Activated CD8-positive, alpha-beta T cell treated with anti-CD3 and anti-CD28 coated beads for 36 hours (primary cell): ENCODE measurements at regions not wholly inside any gene's neighbourhood (a gene's known extent, or its start where the extent isn't known, plus 50 kb on each side); places are given as distances from the start of the nearest gene placed in this dataset.
A peak's percentile ranks its signal among the peaks of the same experiment; 100 is the strongest.

Experiments
- ATAC-seq: fragments of 200-7000 bp; cut with Tn5 transposase; one replicate; pipeline ENCODE4 v1.10.0; 2021; ENCODE audit warnings: mild to moderate bottlenecking, moderate library complexity
- CTCF ChIA-PET: fragments of 350-600 bp; sonication (Branson Sonifier 250); formaldehyde crosslinking; loops from one replicate; lab custom pipeline; 2021; ENCODE audit warnings: antibody characterized with exemption; lab: Charles Lee
- POLR2A ChIA-PET: fragments of 350-600 bp; sonication (Branson Sonifier 250); formaldehyde crosslinking; loops from one replicate; lab custom pipeline; 2021; ENCODE audit warnings: antibody characterized with exemption; lab: Charles Lee
- DNase-seq: peaks from one replicate; pipeline ENCODE4 v3.0.0-alpha.2; 2020
- H3K27ac Mint-ChIP-seq: one replicate; pipeline ENCODE4 v1.8.0; 2021; ENCODE audit warnings: mild to moderate bottlenecking, mixed read lengths
- H3K27me3 Mint-ChIP-seq: one replicate; pipeline ENCODE4 v1.8.0; 2021; ENCODE audit warnings: mixed read lengths
- H3K36me3 Mint-ChIP-seq: one replicate; pipeline ENCODE4 v1.8.0; 2021; ENCODE audit warnings: low read depth, mixed read lengths
- H3K4me1 Mint-ChIP-seq: one replicate; pipeline ENCODE4 v1.8.0; 2021; ENCODE audit warnings: low read depth, mixed read lengths
- H3K4me3 Mint-ChIP-seq: one replicate; pipeline ENCODE4 v1.8.0; 2021; ENCODE audit warnings: mild to moderate bottlenecking, moderate library complexity, mixed read lengths
- H3K9me3 Mint-ChIP-seq: one replicate; pipeline ENCODE4 v1.8.0; 2021; ENCODE audit warnings: mixed read lengths
- intact Hi-C: fragments of 100-400 bp; cut with micrococcal nuclease; formaldehyde crosslinking; loops from one replicate; pipeline ENCODE4 v1.10.0; 2022
- TF ChIP-seq, protein P1 (sequence below): fragments of 200-600 bp; IDR thresholded peaks from one replicate; pipeline ENCODE4 v1.8.0; 2022; ENCODE audit warnings: antibody characterized with exemption, mild to moderate bottlenecking

DNA sequence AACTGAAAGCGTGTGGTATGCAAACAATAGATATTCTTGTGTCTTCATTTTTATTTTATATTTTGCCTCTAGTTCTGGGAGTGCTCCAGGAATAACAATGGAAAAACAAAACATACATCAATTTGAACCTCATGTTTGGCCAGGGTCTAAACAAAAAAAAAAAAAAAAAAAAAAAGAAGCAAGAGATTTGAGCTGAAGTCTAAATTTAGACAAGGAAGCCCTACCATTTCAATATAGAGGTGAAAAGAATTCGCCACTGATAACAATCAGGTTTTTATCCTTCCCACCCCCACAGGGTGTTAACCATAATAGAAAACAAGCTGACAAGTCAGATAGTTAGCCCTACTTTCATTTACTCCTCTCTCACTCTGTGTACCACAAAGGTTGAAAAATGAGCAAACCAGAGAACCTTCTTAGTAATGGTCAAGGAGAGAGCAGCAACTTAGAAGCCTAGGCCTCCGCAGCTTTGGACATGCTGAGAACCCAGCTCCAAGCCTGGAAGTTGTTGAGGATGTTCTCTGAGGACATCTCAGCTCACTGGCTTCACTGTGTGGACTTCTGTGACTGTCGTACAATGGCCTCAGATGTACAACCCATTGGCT lies 118.2 kb upstream of the HMHB1 start:
- DNase-seq: peak; percentile 12
- H3K27me3 Mint-ChIP-seq: peaks cover 4% of the 10 kb centered on the region
- peaks cover 5% of the 10 kb centered on the region for H3K36me3 Mint-ChIP-seq
- peak; percentile 74 for ATAC-seq
- peaks cover 42% of the 10 kb centered on the region for H3K4me1 Mint-ChIP-seq
- intact Hi-C loops: loop anchor here (10.0 kb wide), 3 partner anchors 89 to 689 kb away; no protein-coding TSS in a partner anchor
- TF ChIP-seq, protein P1, sequence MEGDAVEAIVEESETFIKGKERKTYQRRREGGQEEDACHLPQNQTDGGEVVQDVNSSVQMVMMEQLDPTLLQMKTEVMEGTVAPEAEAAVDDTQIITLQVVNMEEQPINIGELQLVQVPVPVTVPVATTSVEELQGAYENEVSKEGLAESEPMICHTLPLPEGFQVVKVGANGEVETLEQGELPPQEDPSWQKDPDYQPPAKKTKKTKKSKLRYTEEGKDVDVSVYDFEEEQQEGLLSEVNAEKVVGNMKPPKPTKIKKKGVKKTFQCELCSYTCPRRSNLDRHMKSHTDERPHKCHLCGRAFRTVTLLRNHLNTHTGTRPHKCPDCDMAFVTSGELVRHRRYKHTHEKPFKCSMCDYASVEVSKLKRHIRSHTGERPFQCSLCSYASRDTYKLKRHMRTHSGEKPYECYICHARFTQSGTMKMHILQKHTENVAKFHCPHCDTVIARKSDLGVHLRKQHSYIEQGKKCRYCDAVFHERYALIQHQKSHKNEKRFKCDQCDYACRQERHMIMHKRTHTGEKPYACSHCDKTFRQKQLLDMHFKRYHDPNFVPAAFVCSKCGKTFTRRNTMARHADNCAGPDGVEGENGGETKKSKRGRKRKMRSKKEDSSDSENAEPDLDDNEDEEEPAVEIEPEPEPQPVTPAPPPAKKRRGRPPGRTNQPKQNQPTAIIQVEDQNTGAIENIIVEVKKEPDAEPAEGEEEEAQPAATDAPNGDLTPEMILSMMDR: no peak
- ChIA-PET CTCF (interaction anchor here (1.4 kb wide), 1 partner anchor 10 kb away, joined by 4 read pairs; no protein-coding TSS in a partner anchor), POLR2A (interaction anchor here (1.1 to 1.3 kb wide), 2 partner anchors 12 to 41 kb away, joined by 3 read pairs; no protein-coding TSS in a partner anchor)
- H3K27ac Mint-ChIP-seq: peak overlapping the region; percentile 40
- H3K4me3 Mint-ChIP-seq: no peak overlapping the region
- H3K9me3 Mint-ChIP-seq: peaks cover 13% of the 10 kb centered on the region

- ATAC-seq: no peak
- Mint-ChIP-seq H3K27ac (no peak overlapping the region), H3K36me3 (peaks cover 5% of the 10 kb centered on the region), H3K4me1 (peaks cover 33% of the 10 kb centered on the region), H3K27me3 (peaks cover 4% of the 10 kb centered on the region), H3K9me3 (peaks cover 16% of the 10 kb centered on the region), H3K4me3 (no peak overlapping the region)
- CTCF ChIA-PET: no interaction called here
- POLR2A ChIA-PET: interaction anchor here (1.3 kb wide), 1 partner anchor 40 kb away, joined by 3 read pairs; no protein-coding TSS in a partner anchor
- no peak for DNase-seq
- TF ChIP-seq, protein P1: no peak
- intact Hi-C loops: loop anchor here (10.0 kb wide), 3 partner anchors 88 to 688 kb away; no protein-coding TSS in a partner anchor
Measured at GRCh38 chr5:143692342-143692741, 119.6 kb upstream of the HMHB1 start.

GRCh38 chr5:143691945-143692290 lies 120.0 kb upstream of the HMHB1 start:
- H3K27me3 Mint-ChIP-seq: peaks cover 4% of the 10 kb centered on the region
- ChIA-PET CTCF (no interaction called here), POLR2A (no interaction called here)
- no peak for DNase-seq
- H3K36me3 Mint-ChIP-seq: peaks cover 5% of the 10 kb centered on the region
- H3K4me1 Mint-ChIP-seq: peaks cover 29% of the 10 kb centered on the region
- peaks cover 16% of the 10 kb centered on the region for H3K9me3 Mint-ChIP-seq
- intact Hi-C loops: loop anchor here (10.0 kb wide), 3 partner anchors 87 to 687 kb away; no protein-coding TSS in a partner anchor
- ATAC-seq: no peak
- TF ChIP-seq, protein P1: no peak
- no peak overlapping the region for H3K27ac Mint-ChIP-seq
- H3K4me3 Mint-ChIP-seq: no peak overlapping the region

DNA sequence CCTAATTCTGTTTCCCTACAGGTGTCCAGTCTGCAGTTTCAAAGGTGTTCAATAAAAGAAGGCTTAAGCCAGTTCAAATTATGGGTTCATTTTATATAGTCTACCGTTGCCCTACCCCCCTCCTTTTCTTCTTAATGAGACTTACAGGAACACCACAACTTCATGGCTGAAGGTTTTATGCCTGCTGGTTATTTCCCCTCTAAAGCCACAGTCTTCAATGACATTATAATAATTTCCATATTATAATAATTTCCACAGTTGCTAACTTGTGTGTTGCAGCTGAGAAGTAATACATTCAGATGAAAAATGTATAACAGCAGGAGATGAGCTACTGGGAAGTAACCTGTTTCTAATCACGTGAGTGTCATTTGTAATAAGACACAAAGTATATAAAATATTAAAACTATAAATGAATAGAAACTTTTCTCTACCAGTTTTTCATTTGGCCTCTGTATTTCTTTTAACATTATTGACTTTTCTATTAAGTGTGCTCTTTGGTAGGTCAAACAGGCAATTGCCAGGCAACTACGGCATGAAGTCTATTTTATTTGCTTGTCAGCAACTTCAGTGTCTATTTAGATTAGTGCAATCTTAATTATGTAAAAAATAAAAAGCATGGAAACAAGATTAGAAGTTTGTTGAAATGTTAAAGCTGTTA lies 120.5 kb upstream of the HMHB1 start:
- peaks cover 5% of the 10 kb centered on the region for H3K36me3 Mint-ChIP-seq
- peaks cover 16% of the 10 kb centered on the region for H3K9me3 Mint-ChIP-seq
- peaks cover 29% of the 10 kb centered on the region for H3K4me1 Mint-ChIP-seq
- CTCF ChIA-PET: interaction anchor here (1.0 kb wide), 1 partner anchor 10 kb away, joined by 4 read pairs; no protein-coding TSS in a partner anchor
- peaks cover 4% of the 10 kb centered on the region for H3K27me3 Mint-ChIP-seq
- intact Hi-C loops: loop anchor here (10.0 kb wide), 3 partner anchors 87 to 687 kb away; no protein-coding TSS in a partner anchor
- POLR2A ChIA-PET: no interaction called here
- ATAC-seq (no peak), DNase-seq (no peak)
- TF ChIP-seq, protein P1: no peak
- no peak overlapping the region for H3K27ac Mint-ChIP-seq
- no peak overlapping the region for H3K4me3 Mint-ChIP-seq

DNA sequence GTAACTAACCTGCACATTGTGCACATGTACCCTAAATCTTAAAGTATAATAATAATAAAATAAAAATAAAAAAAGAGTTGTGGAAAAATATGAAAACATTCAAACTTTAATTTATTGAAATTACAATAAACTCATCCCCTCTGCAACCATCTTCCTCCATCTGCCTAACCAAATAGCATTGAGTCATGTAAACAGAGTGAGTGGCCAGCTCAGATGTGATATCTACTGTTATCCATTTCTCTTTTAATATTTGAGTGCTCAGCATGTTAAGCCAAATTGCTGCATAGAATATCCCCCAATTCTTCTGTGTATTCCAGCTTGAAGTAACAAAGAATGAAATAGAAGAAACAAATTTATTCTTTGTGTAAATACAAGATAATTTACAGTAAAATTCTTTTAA lies 124.4 kb upstream of the HMHB1 start:
- DNase-seq: no peak

More for the DNA sequence above, 124.4 kb upstream of the HMHB1 start:
- intact Hi-C loops: no loop called here
- peaks cover 16% of the 10 kb centered on the region for H3K9me3 Mint-ChIP-seq
- peaks cover 2% of the 10 kb centered on the region for H3K4me1 Mint-ChIP-seq
- CTCF ChIA-PET: no interaction called here
- peaks cover 6% of the 10 kb centered on the region for H3K27me3 Mint-ChIP-seq
- no peak overlapping the region for H3K4me3 Mint-ChIP-seq
- ATAC-seq: no peak
- H3K27ac Mint-ChIP-seq: no peak overlapping the region
- POLR2A ChIA-PET: interaction anchor here (1.0 kb wide), 1 partner anchor 90 kb away, joined by 6 read pairs; no protein-coding TSS in a partner anchor
- TF ChIP-seq, protein P1: no peak
- H3K36me3 Mint-ChIP-seq: peaks cover 5% of the 10 kb centered on the region
